ENCODE measurements at regions not wholly inside any gene's neighbourhood (a gene's known extent, or its start where the extent isn't known, plus 50 kb on each side); places are given as distances from the start of the nearest gene placed in this dataset.

GRCh38 chr6:80988892-80989291 lies 763.6 kb downstream of the TENT5A start:
- POLR2A ChIA-PET = no interaction called here

GRCh38 chr6:80988286-80988685 lies 764.2 kb downstream of the TENT5A start:
- no peaks in the 10 kb centered on the region for H3K4me1 ChIP-seq (ENCODE audit: control insufficient read depth, insufficient read depth, low read length)
- no peak overlapping the region for H3K27ac ChIP-seq (ENCODE audit: extremely low read depth, low read depth, low read length)
- TF ChIP-seq INSM2 (tag by site-specific recombination; IDR thresholded peaks at IDR 0.05) (no peak), EGR2 (tag by site-specific recombination; IDR thresholded peaks at IDR 0.05; ENCODE audit: low read depth) (no peak), TCF7L2 (IDR thresholded peaks at IDR 0.05; ENCODE audit: borderline replicate concordance, low read depth, low read length) (no peak), ZNF341 (tag by site-specific recombination; IDR thresholded peaks at IDR 0.05; ENCODE audit: low read depth) (no peak), ZBTB8A (tag by site-specific recombination; IDR thresholded peaks at IDR 0.05) (no peak), ZBTB20 (tag by site-specific recombination; IDR thresholded peaks at IDR 0.05) (no peak), ZNF24 (tag by site-specific recombination; IDR thresholded peaks at IDR 0.05) (no peak), ZNF398 (tag by site-specific recombination; IDR thresholded peaks at IDR 0.05) (no peak), KLF17 (tag by site-specific recombination; IDR thresholded peaks at IDR 0.05) (no peak)
- H3K4me3 ChIP-seq (ENCODE audit: low read depth, low read length) = no peak overlapping the region
- H3K9me3 ChIP-seq (ENCODE audit: control insufficient read depth, insufficient read depth, low read depth, low read length) = no peaks in the 10 kb centered on the region
- POLR2A ChIA-PET = no interaction called here
- CTCF ChIA-PET = no interaction called here
- H3K36me3 ChIP-seq (ENCODE audit: control insufficient read depth in 2 of 2, insufficient read depth in 1 of 2, low read length in 2 of 2) = no peaks in the 10 kb centered on the region

More at GRCh38 chr6:80988892-80989291, 763.6 kb downstream of the TENT5A start:
- Histone ChIP-seq H3K27ac (ENCODE audit: extremely low read depth, low read depth, low read length) (no peak overlapping the region), H3K4me1 (ENCODE audit: control insufficient read depth, insufficient read depth, low read length) (no peaks in the 10 kb centered on the region), H3K36me3 (ENCODE audit: control insufficient read depth in 2 of 2, insufficient read depth in 1 of 2, low read length in 2 of 2) (no peaks in the 10 kb centered on the region), H3K9me3 (ENCODE audit: control insufficient read depth, insufficient read depth, low read depth, low read length) (no peaks in the 10 kb centered on the region), H3K4me3 (ENCODE audit: low read depth, low read length) (no peak overlapping the region)
- TF ChIP-seq SCRT1 (tag by site-specific recombination; IDR thresholded peaks at IDR 0.05; ENCODE audit: borderline replicate concordance) = no peak
- no peak for TF ChIP-seq ZEB2 (tag by site-specific recombination; IDR thresholded peaks at IDR 0.05)
- TF ChIP-seq ZNF510 (tag by site-specific recombination; IDR thresholded peaks at IDR 0.05; ENCODE audit: insufficient replicate concordance) = no peak
- TF ChIP-seq ZNF600 (tag by site-specific recombination; IDR thresholded peaks at IDR 0.05) = no peak
- TF ChIP-seq HOXA7 (CRISPR knock-in tag; IDR thresholded peaks at IDR 0.05; ENCODE audit: borderline replicate concordance) = no peak
- TF ChIP-seq ZNF148 (tag by site-specific recombination; IDR thresholded peaks at IDR 0.05; ENCODE audit: borderline replicate concordance) = no peak
- no peak for TF ChIP-seq ZNF449 (tag by site-specific recombination; IDR thresholded peaks at IDR 0.05)
- no peak for TF ChIP-seq ZNF530 (tag by site-specific recombination; IDR thresholded peaks at IDR 0.05; ENCODE audit: low read depth)
- TF ChIP-seq ZBTB48 (tag by site-specific recombination; IDR thresholded peaks at IDR 0.05) = no peak
- no peak for TF ChIP-seq ZNF404 (tag by site-specific recombination; IDR thresholded peaks at IDR 0.05)
- TF ChIP-seq ZNF433 (tag by site-specific recombination; IDR thresholded peaks at IDR 0.05; ENCODE audit: low read depth) = no peak
- no peak for TF ChIP-seq GLIS1 (tag by site-specific recombination; IDR thresholded peaks at IDR 0.05)
- no peak for TF ChIP-seq ZNF169 (tag by site-specific recombination; IDR thresholded peaks at IDR 0.05)
- TF ChIP-seq OVOL3 (tag by site-specific recombination; IDR thresholded peaks at IDR 0.05) = no peak
- no peak for TF ChIP-seq HOXC10 (CRISPR knock-in tag; IDR thresholded peaks at IDR 0.05)
- no peak for TF ChIP-seq ZNF423 (tag by site-specific recombination; IDR thresholded peaks at IDR 0.05)
- TF ChIP-seq ZNF513 (tag by site-specific recombination; IDR thresholded peaks at IDR 0.05) = no peak
- TF ChIP-seq ZNF660 (tag by site-specific recombination; IDR thresholded peaks at IDR 0.05) = no peak
- TF ChIP-seq KLF16 (tag by site-specific recombination; IDR thresholded peaks at IDR 0.05) = no peak
- CTCF ChIA-PET = interaction anchor here (0.6 kb wide), 1 partner anchor 471 kb away, joined by 5 read pairs; no protein-coding TSS in a partner anchor
